K562 (cell line): ENCODE measurements at regions not wholly inside any gene's neighbourhood (a gene's known extent, or its start where the extent isn't known, plus 50 kb on each side); places are given as distances from the start of the nearest gene placed in this dataset.

Experiments
- ATAC-seq: fragments of 200-7000 bp; cut with Tn5 transposase; 3 replicates; pipeline ENCODE4 v1.9.1; 2020; ENCODE audit warnings: moderate library complexity
- BruUV-seq: library from RNA; stranded (reverse); fragments of 400-500 nt; replicated peaks from 2 replicates; lab custom pipeline; 2021; lab: Mats Ljungman, UMichigan
- CTCF ChIA-PET: fragments of 300-600 bp; formaldehyde crosslinking; extraction: SDS; loops from one replicate; lab custom pipeline; 2021; ENCODE audit warnings: low intra/inter-chr PET ratio; lab: Yijun Ruan, JAX
- POLR2A ChIA-PET: fragments of 300-600, 350-650 bp; sonication (Branson Sonifier 250); formaldehyde crosslinking; extraction: SDS; loops from one replicate; lab custom pipeline; 2021; ENCODE audit warnings: antibody characterized with exemption, inconsistent platforms; lab: Yijun Ruan, JAX
- DNase-seq, 4 experiments: peaks; one replicate each; pipeline versions ENCODE4 v3.0.0 to v3.0.0-alpha.2; 2011 to 2018; ENCODE audit warnings: low spot score in 3 of 4, mixed read lengths in 3 of 4; ENCODE audit errors: extremely low read depth in 1 of 4
- FAIRE-seq: peaks from 2 replicates; lab custom pipeline; 2011; peaks lifted over from hg19 to GRCh38; lab: Jason Lieb, UNC
- H2AFZ ChIP-seq: 2 replicates; pipeline ENCODE4 v1.6.0; 2011; ENCODE audit warnings: low read depth, low read length, control low read depth, inconsistent platforms
- H3K27ac ChIP-seq: fragments of 200-600 bp; 3 replicates; pipeline ENCODE4 v1.8.0; 2011; ENCODE audit warnings: low read depth, mild to moderate bottlenecking, control low read depth, inconsistent platforms, low read length, moderate library complexity, mixed read lengths; ENCODE audit errors: extremely low read depth
- H3K27me3 ChIP-seq, 2 experiments: fragments of 300-600 bp in 1 of 2; 2 replicates in 1 of 2; 3 replicates in 1 of 2; pipeline versions ENCODE4 v1.6.0 to v1.8.0; 2011; ENCODE audit warnings: inconsistent platforms in 2 of 2, low read length in 2 of 2, mild to moderate bottlenecking in 1 of 2, mixed read lengths in 1 of 2, moderate library complexity in 1 of 2; ENCODE audit not compliant: control insufficient read depth in 2 of 2, insufficient read depth in 2 of 2
- H3K36me3 ChIP-seq: fragments of 300-600 bp; 3 replicates; pipeline ENCODE4 v1.8.0; 2011; ENCODE audit warnings: mild to moderate bottlenecking, low read length, inconsistent platforms; ENCODE audit not compliant: control insufficient read depth, insufficient read depth
- H3K4me1 ChIP-seq, 2 experiments: fragments of 200-600 bp in 1 of 2; replicated peaks in 1 of 2; 2 replicates in 1 of 2; 3 replicates in 1 of 2; pipeline versions ENCODE4 v1.5.1 to v1.8.0; 2011; ENCODE audit warnings: inconsistent platforms in 2 of 2, low read length in 2 of 2, mild to moderate bottlenecking in 1 of 2, mixed read lengths in 1 of 2, moderate library complexity in 1 of 2; ENCODE audit not compliant: control insufficient read depth in 2 of 2, insufficient read depth in 2 of 2
- H3K4me2 ChIP-seq: 2 replicates; pipeline ENCODE4 v1.6.1; 2011; ENCODE audit warnings: low read length, control low read depth, inconsistent platforms, mixed read lengths; ENCODE audit not compliant: insufficient read depth
- H3K4me3 ChIP-seq: fragments of 200-600 bp; sonication (generic), shearing (Covaris generic); 2 replicates; pipeline ENCODE4 v1.5.1; 2016; ENCODE audit warnings: control low read depth, inconsistent platforms
- H3K79me2 ChIP-seq: fragments of 200-600 bp; 3 replicates; pipeline ENCODE4 v1.8.0; 2011; ENCODE audit warnings: low read length, inconsistent platforms; ENCODE audit not compliant: control insufficient read depth, insufficient read depth
- H3K9ac ChIP-seq, 2 experiments: 2 replicates each; pipeline versions ENCODE4 v1.6.0 to v1.6.1; 2011; ENCODE audit warnings: low read depth in 2 of 2, low read length in 2 of 2, control low read depth in 1 of 2, inconsistent platforms in 1 of 2, mild to moderate bottlenecking in 1 of 2, mixed read lengths in 1 of 2; ENCODE audit not compliant: insufficient read depth in 1 of 2
- H3K9me1 ChIP-seq: one replicate; pipeline ENCODE4 v1.6.0; 2011; ENCODE audit warnings: inconsistent platforms, mild to moderate bottlenecking, low read length, moderate library complexity; ENCODE audit not compliant: control insufficient read depth, insufficient read depth
- H3K9me3 ChIP-seq: replicated peaks from 2 replicates; pipeline ENCODE4 v1.5.1; 2011; ENCODE audit warnings: low read depth, low read length, inconsistent platforms; ENCODE audit not compliant: control insufficient read depth, insufficient read depth
- H4K20me1 ChIP-seq: replicated peaks from 2 replicates; pipeline ENCODE4 v1.6.1; 2011; ENCODE audit warnings: low read length, inconsistent platforms, mixed read lengths; ENCODE audit not compliant: control insufficient read depth, insufficient read depth
- CBFA2T2 ChIP-seq: fragments of 450-650 bp; conservative IDR thresholded peaks from 2 replicates; pipeline ENCODE4 v1.6.1; 2017; ENCODE audit warnings: mild to moderate bottlenecking
- L3MBTL2 ChIP-seq: fragments of 450-650 bp; IDR thresholded peaks from 2 replicates; pipeline ENCODE4 v1.6.1; 2016; ENCODE audit warnings: mild to moderate bottlenecking, moderate library complexity
- WGBS: fragments of 100-300 bp; shearing (Covaris generic); methylation state at CpG from one replicate; pipeline ENCODE4 v1.1.6; 2016; ENCODE audit warnings: low coverage, mixed read lengths; ENCODE audit not compliant: insufficient coverage; ENCODE audit errors: missing lambda C conversion rate; 5-methylcytosine and 5-hydroxymethylcytosine counted together
- in situ Hi-C: fragments of 300-500 bp; cut with MboI; formaldehyde crosslinking; loops from 4 replicates; pipeline ENCODE4 v1.15.0; 2018; ENCODE audit warnings: inconsistent platforms, mixed read lengths
- intact Hi-C: fragments of 100-400 bp; cut with micrococcal nuclease; formaldehyde crosslinking; loops from 2 replicates; pipeline ENCODE4 v1.14.2; 2022
- TF ChIP-seq, protein P1 (sequence below), 2 experiments: IDR thresholded peaks; 2 replicates each; pipeline ENCODE4 v1.6.1; 2011; ENCODE audit warnings: borderline replicate concordance in 1 of 2, control low read depth in 1 of 2, low read depth in 1 of 2, low read length in 1 of 2, mild to moderate bottlenecking in 1 of 2, mixed read lengths in 1 of 2, moderate library complexity in 1 of 2; ENCODE audit not compliant: insufficient read depth in 1 of 2, insufficient read length in 1 of 2, poor library complexity in 1 of 2, severe bottlenecking in 1 of 2; ENCODE audit errors: extremely low read depth in 1 of 2

DNA sequence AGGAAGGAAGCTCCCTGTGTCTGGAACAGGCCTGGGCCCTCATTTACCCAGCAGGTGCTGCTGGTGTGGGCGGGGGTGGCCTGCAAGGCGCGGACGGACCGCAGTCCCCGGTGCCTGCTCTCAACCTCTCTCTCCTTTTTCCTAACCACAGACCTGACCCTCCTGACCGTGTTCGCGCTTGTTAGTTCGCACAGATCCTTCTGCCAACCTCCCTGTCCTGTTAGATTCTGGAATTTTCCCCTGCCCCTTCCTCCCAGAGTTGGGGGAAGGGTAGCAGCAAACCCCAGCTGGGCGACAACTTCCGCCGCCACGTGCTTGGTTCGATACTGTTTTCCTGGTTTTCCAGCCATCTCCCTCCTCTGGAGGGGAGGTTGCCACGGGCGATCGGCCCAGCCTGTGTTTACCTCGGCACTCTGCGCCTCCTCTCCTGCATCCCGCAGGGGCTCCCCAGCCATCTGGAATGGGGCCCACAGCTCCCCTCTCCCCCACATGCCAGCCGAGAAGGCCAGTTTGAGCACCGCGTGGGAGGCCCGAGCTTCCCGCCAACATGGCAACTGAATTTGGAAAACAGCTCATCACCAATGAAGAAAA lies 70.8 kb upstream of the UNC5A start:
- H3K9me3 ChIP-seq: no peaks in the 10 kb centered on the region
- peaks cover 0 to 18% of the 10 kb centered on the region in 2 experiments; a peak in 2 of 5 replicates for H3K4me1 ChIP-seq
- H3K4me3 ChIP-seq: no peak overlapping the region
- 3% methylated on average over 20 of the region's 26 CpGs for WGBS
- H3K4me2 ChIP-seq: no peak overlapping the region
- in situ Hi-C loops: loop anchor here (10.0 kb wide), 1 partner anchor 935 kb away; no protein-coding TSS in a partner anchor
- H2AFZ ChIP-seq: peak overlapping the region; percentile 14; the same call in 1 of the 2 replicates
- no peaks in the 10 kb centered on the region for H3K9me1 ChIP-seq
- FAIRE-seq (no peak), DNase-seq (no peak), ATAC-seq (no peak; the same call in 2 of the 3 replicates)
- intact Hi-C loops: no loop called here
- H3K36me3 ChIP-seq: no peaks in the 10 kb centered on the region
- TF ChIP-seq L3MBTL2: 0 out of 2 replicates have a peak, but pooled peaks have one; percentile 16
- TF ChIP-seq, protein P1, sequence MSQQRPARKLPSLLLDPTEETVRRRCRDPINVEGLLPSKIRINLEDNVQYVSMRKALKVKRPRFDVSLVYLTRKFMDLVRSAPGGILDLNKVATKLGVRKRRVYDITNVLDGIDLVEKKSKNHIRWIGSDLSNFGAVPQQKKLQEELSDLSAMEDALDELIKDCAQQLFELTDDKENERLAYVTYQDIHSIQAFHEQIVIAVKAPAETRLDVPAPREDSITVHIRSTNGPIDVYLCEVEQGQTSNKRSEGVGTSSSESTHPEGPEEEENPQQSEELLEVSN (IDR thresholded peaks at IDR 0.05; ENCODE audit: borderline replicate concordance in 1 of 2, extremely low read depth in 1 of 2, insufficient read depth in 1 of 2, insufficient read length in 1 of 2, low read depth in 1 of 2, low read length in 1 of 2, poor library complexity in 1 of 2, severe bottlenecking in 1 of 2): peak in 1 of 2 experiments; percentile 66
- no peak for TF ChIP-seq CBFA2T2
- TF ChIP-seq, all 486 proteins: peak for 2
- CTCF ChIA-PET: no interaction called here
- POLR2A ChIA-PET: interaction anchor here (0.7 to 1.2 kb wide), 3 partner anchors 8 to 66 kb away, joined by 3 to 4 read pairs (median 3); no protein-coding TSS in a partner anchor
- no TSS peak for BruUV-seq
- Histone ChIP-seq H3K27me3 (peaks cover 69 to 96% of the 10 kb centered on the region in 2 experiments), H3K79me2 (no peaks in the 10 kb centered on the region), H4K20me1 (peaks cover 15% of the 10 kb centered on the region), H3K9ac (no peak overlapping the region; a peak in 1 of 4 replicates), H3K27ac (no peak overlapping the region)
